ENCODE measurements at regions not wholly inside any gene's neighbourhood (a gene's known extent, or its start where the extent isn't known, plus 50 kb on each side); places are given as distances from the start of the nearest gene placed in this dataset.

GRCh38 chr11:116189408-116190170, 583.2 kb downstream of the BUD13 start:
- WGBS, 2 donors: 61 to 76% methylated on average over 10 of the region's 10 CpGs
- no peak overlapping the region for H3K4me3 ChIP-seq
- no peaks in the 10 kb centered on the region for H3K36me3 ChIP-seq
- peaks cover 0 to 9% (median 8%) of the 10 kb centered on the region in 4 donors for H3K4me1 ChIP-seq
- no peaks in the 10 kb centered on the region for H3K27me3 ChIP-seq
- no peak overlapping the region for H3K27ac ChIP-seq
- intact Hi-C loops (cut with DNase I): no loop called here
- no peak for DNase-seq
- TF ChIP-seq POLR2AphosphoS5 (IDR thresholded peaks at IDR 0.05) (no peak), CTCF (IDR thresholded peaks at IDR 0.05) (no peak), EP300 (IDR thresholded peaks at IDR 0.05) (no peak), POLR2A (IDR thresholded peaks at IDR 0.05) (no peak)
- H3K9me3 ChIP-seq: no peaks in the 10 kb centered on the region

GRCh38 chr11:116188350-116188749, 584.4 kb downstream of the BUD13 start:
- WGBS, 2 donors: 83 to 85% methylated on average over 5 of the region's 5 CpGs

DNA sequence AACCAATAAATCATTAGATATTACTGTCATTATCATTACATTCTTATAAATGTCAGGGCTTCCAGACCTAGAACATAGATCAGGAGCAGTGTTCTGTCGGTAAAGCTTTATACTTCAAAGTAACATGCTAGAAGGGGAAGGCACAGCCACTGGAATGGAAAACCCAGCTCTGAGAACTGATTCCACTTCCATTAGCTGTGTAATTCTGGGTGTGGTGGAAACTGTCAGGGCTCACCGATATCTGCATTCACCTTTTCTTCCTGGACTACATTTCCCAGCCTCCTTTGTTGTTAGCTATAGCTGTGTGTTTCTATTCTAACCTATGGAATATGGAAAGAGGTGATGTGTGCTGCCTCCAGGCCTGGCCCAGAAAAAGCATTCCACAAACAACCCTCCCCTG, 585.8 kb downstream of the BUD13 start:
- H3K9me3 ChIP-seq: no peaks in the 10 kb centered on the region
- no peak overlapping the region for H3K27ac ChIP-seq
- no peaks in the 10 kb centered on the region for H3K36me3 ChIP-seq
- H3K4me3 ChIP-seq: no peak overlapping the region
- H3K27me3 ChIP-seq: no peaks in the 10 kb centered on the region
- intact Hi-C loops (cut with DNase I): no loop called here
- no peak for DNase-seq
- 61 to 73% methylated on average over 2 of the region's 2 CpGs for WGBS, 2 donors
- no peaks in the 10 kb centered on the region for H3K4me1 ChIP-seq
- TF ChIP-seq EP300 (IDR thresholded peaks at IDR 0.05): no peak
- TF ChIP-seq POLR2A (IDR thresholded peaks at IDR 0.05): no peak
- TF ChIP-seq CTCF (IDR thresholded peaks at IDR 0.05): no peak
- TF ChIP-seq POLR2AphosphoS5 (IDR thresholded peaks at IDR 0.05): no peak

More at GRCh38 chr11:116188350-116188749, 584.4 kb downstream of the BUD13 start:
- no peak for DNase-seq
- no peak overlapping the region for H3K27ac ChIP-seq
- TF ChIP-seq CTCF (IDR thresholded peaks at IDR 0.05) (no peak), EP300 (IDR thresholded peaks at IDR 0.05) (no peak), POLR2A (IDR thresholded peaks at IDR 0.05) (no peak), POLR2AphosphoS5 (IDR thresholded peaks at IDR 0.05) (no peak)
- H3K36me3 ChIP-seq: no peaks in the 10 kb centered on the region
- H3K4me1 ChIP-seq: peaks cover 0 to 9% (median 8%) of the 10 kb centered on the region in 4 donors
- intact Hi-C loops (cut with DNase I): no loop called here
- no peaks in the 10 kb centered on the region for H3K27me3 ChIP-seq
- H3K4me3 ChIP-seq: no peak overlapping the region
- no peaks in the 10 kb centered on the region for H3K9me3 ChIP-seq

DNA sequence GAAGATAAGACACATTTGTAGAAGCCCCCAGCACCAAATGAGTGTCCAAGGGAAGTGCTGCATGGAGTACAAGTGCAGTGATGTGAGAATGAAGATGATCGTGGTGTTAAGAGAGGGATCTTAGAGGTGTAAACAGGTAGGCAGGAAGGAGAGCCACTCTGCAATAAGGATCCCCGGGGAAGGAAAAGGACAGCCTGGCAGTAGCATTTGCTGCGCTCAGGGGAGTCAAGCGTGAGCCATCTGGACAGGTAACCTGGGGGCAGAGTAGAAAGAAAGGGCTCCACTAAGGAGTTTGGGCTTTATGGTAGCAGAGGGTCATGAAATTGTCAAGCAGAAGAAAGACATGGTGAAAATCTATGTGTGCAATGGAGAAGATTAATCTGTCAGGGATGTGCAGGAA, 587.2 kb downstream of the BUD13 start:
- no peaks in the 10 kb centered on the region for H3K27me3 ChIP-seq
- H3K4me1 ChIP-seq: peaks cover 0 to 12% (median 9%) of the 10 kb centered on the region in 4 donors
- no peaks in the 10 kb centered on the region for H3K36me3 ChIP-seq
- no peak for DNase-seq
- intact Hi-C loops (cut with DNase I): no loop called here
- H3K9me3 ChIP-seq: no peaks in the 10 kb centered on the region
- no peak overlapping the region for H3K4me3 ChIP-seq
- H3K27ac ChIP-seq: no peak overlapping the region
- no peak for TF ChIP-seq EP300 (IDR thresholded peaks at IDR 0.05)
- TF ChIP-seq POLR2A (IDR thresholded peaks at IDR 0.05): no peak
- 90% methylated on average over 4 of the region's 4 CpGs for WGBS, 2 donors

GRCh38 chr11:116184763-116185162, 588.0 kb downstream of the BUD13 start:
- no peak for DNase-seq
- no peak for TF ChIP-seq POLR2A (IDR thresholded peaks at IDR 0.05)
- no peak for TF ChIP-seq EP300 (IDR thresholded peaks at IDR 0.05)
- no peak for TF ChIP-seq CTCF (IDR thresholded peaks at IDR 0.05)
- no peak for TF ChIP-seq POLR2AphosphoS5 (IDR thresholded peaks at IDR 0.05)
- Histone ChIP-seq H3K4me1 (peaks cover 0 to 17% (median 14%) of the 10 kb centered on the region in 4 donors), H3K27ac (no peak overlapping the region), H3K4me3 (no peak overlapping the region), H3K27me3 (no peaks in the 10 kb centered on the region), H3K36me3 (no peaks in the 10 kb centered on the region), H3K9me3 (no peaks in the 10 kb centered on the region)
- intact Hi-C loops (cut with DNase I): no loop called here
- 95% methylated on average over 8 of the region's 8 CpGs for WGBS, 2 donors
